Coronary artery (tissue), 2 donors: ENCODE measurements at regions not wholly inside any gene's neighbourhood (a gene's known extent, or its start where the extent isn't known, plus 50 kb on each side); places are given as distances from the start of the nearest gene placed in this dataset.
"Not testable (repeated sequence)": the region's sequence is repeated elsewhere in the genome, so short reads cannot be mapped to it uniquely, and the experiment has no call there.

Experiments used
- DNase-seq: peaks from one replicate; pipeline ENCODE4 v3.0.0-alpha.2; 2017; ENCODE audit warnings: low spot score
- H3K27ac ChIP-seq, 2 donors: fragments of 200-600 bp; sonication (generic); one replicate each; pipeline ENCODE4 v1.5.1; 2016 to 2019
- H3K4me3 ChIP-seq: fragments of 200-600 bp; sonication (generic); 2 replicates; pipeline ENCODE4 v1.5.1; 2016; ENCODE audit warnings: mild to moderate bottlenecking, moderate library complexity
- CTCF ChIP-seq: fragments of 200-600 bp; sonication (generic); IDR thresholded peaks from one replicate; pipeline ENCODE4 v1.5.1; 2019; ENCODE audit warnings: antibody characterized with exemption

- Histone ChIP-seq H3K27ac (no peak overlapping the region), H3K4me3 (no peak overlapping the region)
- DNase-seq: no peak
- TF ChIP-seq CTCF: no peak
Measured at GRCh38 chr17:69669441-69670178, 255.1 kb downstream of the MAP2K6 start.

- H3K27ac ChIP-seq: no peak overlapping the region
- H3K4me3 ChIP-seq: no peak overlapping the region
- no peak for TF ChIP-seq CTCF
- no peak for DNase-seq
Measured at GRCh38 chr17:69672924-69673323, 258.4 kb downstream of the MAP2K6 start.

- DNase-seq: no peak
- Histone ChIP-seq H3K27ac (no peak overlapping the region), H3K4me3 (no peak overlapping the region)
- TF ChIP-seq CTCF: no peak
Measured at GRCh38 chr17:69677130-69677529, 262.6 kb downstream of the MAP2K6 start.

- Histone ChIP-seq H3K4me3 (no peak overlapping the region), H3K27ac (no peak overlapping the region)
- no peak for TF ChIP-seq CTCF
- DNase-seq: no peak
Measured at GRCh38 chr17:69678206-69678605, 263.7 kb downstream of the MAP2K6 start.

GRCh38 chr17:69679829-69680228, 265.3 kb downstream of the MAP2K6 start:
- H3K27ac ChIP-seq: no peak overlapping the region
- H3K4me3 ChIP-seq: no peak overlapping the region
- TF ChIP-seq CTCF: no peak
- no peak for DNase-seq

- no peak overlapping the region for H3K27ac ChIP-seq
- no peak for DNase-seq
- no peak overlapping the region for H3K4me3 ChIP-seq
- TF ChIP-seq CTCF: no peak
Measured at GRCh38 chr17:69684251-69684650, 269.8 kb downstream of the MAP2K6 start.

- DNase-seq: not testable (repeated sequence)
Measured at GRCh38 chr17:69685150-69685549, 270.7 kb downstream of the MAP2K6 start.

More at GRCh38 chr17:69685150-69685549, 270.7 kb downstream of the MAP2K6 start:
- H3K27ac ChIP-seq, H3K4me3 ChIP-seq: not testable (repeated sequence)
